ENCODE measurements at regions not wholly inside any gene's neighbourhood (a gene's known extent, or its start where the extent isn't known, plus 50 kb on each side); places are given as distances from the start of the nearest gene placed in this dataset.
"Not testable (repeated sequence)": the region's sequence is repeated elsewhere in the genome, so short reads cannot be mapped to it uniquely, and the experiment has no call there.

- DNase-seq (ENCODE audit: low spot score), result no peak
Measured at GRCh38 chr4:18736551-18736950, 715.0 kb upstream of the LCORL start.

GRCh38 chr4:18735740-18736268, 714.2 kb upstream of the LCORL start:
- DNase-seq (ENCODE audit: low spot score), result no peak

- DNase-seq (ENCODE audit: low spot score), result no peak
Measured at GRCh38 chr4:18734405-18734804, 712.9 kb upstream of the LCORL start.

GRCh38 chr4:18733961-18734360, 712.4 kb upstream of the LCORL start:
- no peak for DNase-seq (ENCODE audit: low spot score)

GRCh38 chr4:18722748-18723191, 701.2 kb upstream of the LCORL start:
- no peak for DNase-seq (ENCODE audit: low spot score)

- no peak for DNase-seq (ENCODE audit: low spot score)
Measured at GRCh38 chr4:18698119-18698883, 676.7 kb upstream of the LCORL start.

- no peak for DNase-seq (ENCODE audit: low spot score)
Measured at GRCh38 chr4:18695733-18696527, 674.4 kb upstream of the LCORL start.

GRCh38 chr4:18691431-18692200, 670.1 kb upstream of the LCORL start:
- no peak for DNase-seq (ENCODE audit: low spot score)

- DNase-seq (ENCODE audit: low spot score), result no peak
Measured at GRCh38 chr4:18690291-18690955, 668.9 kb upstream of the LCORL start.

- DNase-seq (ENCODE audit: low spot score), result peak; percentile 35
Measured at GRCh38 chr4:18689308-18690115, 668.0 kb upstream of the LCORL start.

GRCh38 chr4:18688351-18688750, 666.8 kb upstream of the LCORL start:
- not testable (repeated sequence) for DNase-seq (ENCODE audit: low spot score)

- DNase-seq (ENCODE audit: low spot score), result no peak
Measured at GRCh38 chr4:18686338-18687037, 664.9 kb upstream of the LCORL start.

GRCh38 chr4:18684932-18685331, 663.4 kb upstream of the LCORL start:
- no peak for DNase-seq (ENCODE audit: low spot score)

GRCh38 chr4:18676526-18676915, 655.0 kb upstream of the LCORL start:
- no peak for DNase-seq (ENCODE audit: low spot score)

GRCh38 chr4:18675586-18676525, 654.3 kb upstream of the LCORL start:
- DNase-seq (ENCODE audit: low spot score), result no peak

GRCh38 chr4:18670034-18670433, 648.5 kb upstream of the LCORL start:
- DNase-seq (ENCODE audit: low spot score), result no peak

GRCh38 chr4:18669390-18669789, 647.8 kb upstream of the LCORL start:
- DNase-seq (ENCODE audit: low spot score), result no peak

- DNase-seq (ENCODE audit: low spot score), result no peak
Measured at GRCh38 chr4:18666322-18666721, 644.8 kb upstream of the LCORL start.

- DNase-seq (ENCODE audit: low spot score), result no peak
Measured at GRCh38 chr4:18664171-18664570, 642.6 kb upstream of the LCORL start.
